Mammary epithelial cell (primary cell): ENCODE measurements at regions not wholly inside any gene's neighbourhood (a gene's known extent, or its start where the extent isn't known, plus 50 kb on each side); places are given as distances from the start of the nearest gene placed in this dataset.

ENCODE experiments used
- EZH2 ChIP-seq: IDR thresholded peaks from 2 replicates; pipeline ENCODE4 v1.6.1; 2012; ENCODE audit warnings: low read length, inconsistent platforms, borderline replicate concordance
- TF ChIP-seq, protein P1 (sequence below), 2 donors: IDR thresholded peaks in 1 of 2; conservative IDR thresholded peaks in 1 of 2; 2 replicates each; pipeline ENCODE4 v1.5.1; 2011 to 2012; ENCODE audit warnings: inconsistent platforms in 2 of 2, low read length in 2 of 2, mild to moderate bottlenecking in 2 of 2, control low read depth in 1 of 2, low read depth in 1 of 2; ENCODE audit not compliant: insufficient read depth in 1 of 2; ENCODE audit errors: extremely low read depth in 1 of 2

DNA sequence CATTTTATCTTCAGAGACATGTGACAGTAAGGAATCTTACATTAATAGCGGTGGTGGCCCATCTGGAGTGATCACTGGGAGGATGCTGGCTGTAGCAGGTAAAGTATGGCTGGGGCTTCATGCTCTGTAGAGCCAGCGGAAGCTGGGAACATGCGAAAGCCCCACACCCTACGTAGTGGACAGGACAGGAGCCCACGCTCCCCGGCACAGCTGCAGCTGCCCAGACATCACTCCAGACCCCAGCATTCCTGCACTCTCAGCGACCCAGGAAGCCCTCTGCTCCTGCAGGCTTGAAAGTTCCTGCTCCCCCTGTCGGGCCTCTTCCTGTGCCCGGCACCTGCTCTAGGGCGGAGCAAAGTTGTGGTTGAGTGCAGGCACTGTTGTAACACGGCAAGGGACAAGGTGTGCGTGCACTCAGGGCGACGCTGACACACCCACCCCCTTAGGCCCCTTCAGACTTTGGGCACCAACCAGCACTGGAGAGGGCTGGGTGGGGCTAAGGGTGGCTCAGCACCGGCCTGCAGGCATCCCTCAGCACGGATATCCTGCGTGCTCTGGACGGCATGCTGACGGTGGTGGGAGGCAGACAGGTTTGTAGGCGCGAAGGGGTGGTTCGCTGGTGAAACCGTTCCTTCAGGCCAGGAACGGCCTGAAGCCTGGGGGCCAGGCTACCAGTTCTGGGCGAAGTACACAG lies 568.3 kb downstream of the FSCB start:
- TF ChIP-seq, protein P1, sequence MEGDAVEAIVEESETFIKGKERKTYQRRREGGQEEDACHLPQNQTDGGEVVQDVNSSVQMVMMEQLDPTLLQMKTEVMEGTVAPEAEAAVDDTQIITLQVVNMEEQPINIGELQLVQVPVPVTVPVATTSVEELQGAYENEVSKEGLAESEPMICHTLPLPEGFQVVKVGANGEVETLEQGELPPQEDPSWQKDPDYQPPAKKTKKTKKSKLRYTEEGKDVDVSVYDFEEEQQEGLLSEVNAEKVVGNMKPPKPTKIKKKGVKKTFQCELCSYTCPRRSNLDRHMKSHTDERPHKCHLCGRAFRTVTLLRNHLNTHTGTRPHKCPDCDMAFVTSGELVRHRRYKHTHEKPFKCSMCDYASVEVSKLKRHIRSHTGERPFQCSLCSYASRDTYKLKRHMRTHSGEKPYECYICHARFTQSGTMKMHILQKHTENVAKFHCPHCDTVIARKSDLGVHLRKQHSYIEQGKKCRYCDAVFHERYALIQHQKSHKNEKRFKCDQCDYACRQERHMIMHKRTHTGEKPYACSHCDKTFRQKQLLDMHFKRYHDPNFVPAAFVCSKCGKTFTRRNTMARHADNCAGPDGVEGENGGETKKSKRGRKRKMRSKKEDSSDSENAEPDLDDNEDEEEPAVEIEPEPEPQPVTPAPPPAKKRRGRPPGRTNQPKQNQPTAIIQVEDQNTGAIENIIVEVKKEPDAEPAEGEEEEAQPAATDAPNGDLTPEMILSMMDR (conservative IDR thresholded peaks at IDR 0.05 in 1 of 2, IDR thresholded peaks at IDR 0.05 in 1 of 2; ENCODE audit: extremely low read depth in 1 of 2, insufficient read depth in 1 of 2, low read depth in 1 of 2, low read length in 2 of 2) = no peak
- TF ChIP-seq EZH2 = no peak
